ENCODE measurements at regions not wholly inside any gene's neighbourhood (a gene's known extent, or its start where the extent isn't known, plus 50 kb on each side); places are given as distances from the start of the nearest gene placed in this dataset.

DNA sequence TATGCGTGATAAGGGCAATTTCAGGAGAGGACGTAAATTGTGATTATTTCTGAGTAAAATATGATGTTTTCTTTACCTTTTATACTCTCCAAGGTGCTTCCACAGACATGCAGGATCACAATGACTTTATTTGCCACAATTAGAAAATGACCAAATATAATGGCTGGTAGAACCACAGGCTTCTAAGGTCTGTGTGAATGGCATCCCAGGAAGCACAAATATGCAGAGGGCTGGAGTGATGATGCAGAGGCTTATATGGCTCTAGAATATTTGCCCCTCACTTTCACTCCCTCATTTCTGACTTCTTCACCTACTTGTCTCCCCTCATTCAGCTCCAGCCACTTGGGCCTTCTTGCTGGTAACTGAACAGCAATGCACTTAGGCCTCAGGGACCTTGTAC, 502.1 kb upstream of the MAP3K7 start:
- Histone ChIP-seq H3K4me3 (no peak overlapping the region), H4K20me1 (no peaks in the 10 kb centered on the region), H3K4me1 (no peaks in the 10 kb centered on the region), H3K9ac (no peak overlapping the region), H3K27ac (no peak overlapping the region), H3K27me3 (no peaks in the 10 kb centered on the region), H3K9me3 (no peaks in the 10 kb centered on the region), H3K36me3 (no peaks in the 10 kb centered on the region), H3K4me2 (no peak overlapping the region)
- no peak for TF ChIP-seq Cebpa-rat (IDR thresholded peaks at IDR 0.05)

DNA sequence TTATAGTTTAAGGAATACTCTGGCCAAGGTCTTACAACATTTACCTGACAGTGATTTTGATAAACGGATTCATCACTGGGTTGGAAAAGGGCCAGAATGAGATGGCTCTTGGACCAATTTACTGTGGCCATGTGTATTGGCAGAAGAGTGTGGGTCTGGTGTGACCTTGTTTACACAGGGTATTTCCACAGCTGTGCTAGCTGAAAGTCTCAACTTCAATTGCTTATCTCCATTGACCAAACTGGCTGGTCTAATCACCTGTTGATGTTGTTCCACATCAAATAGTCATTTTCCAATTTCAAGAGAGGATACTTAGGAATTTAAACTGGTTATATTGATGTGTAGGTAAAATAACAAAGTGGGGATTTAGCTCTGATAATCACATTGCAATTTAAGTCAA, 501.6 kb upstream of the MAP3K7 start:
- Histone ChIP-seq H3K4me2 (no peak overlapping the region), H4K20me1 (no peaks in the 10 kb centered on the region), H3K9ac (no peak overlapping the region), H3K36me3 (no peaks in the 10 kb centered on the region), H3K27ac (no peak overlapping the region), H3K4me3 (no peak overlapping the region), H3K27me3 (no peaks in the 10 kb centered on the region), H3K4me1 (no peaks in the 10 kb centered on the region), H3K9me3 (no peaks in the 10 kb centered on the region)
- no peak for TF ChIP-seq Cebpa-rat (IDR thresholded peaks at IDR 0.05)

DNA sequence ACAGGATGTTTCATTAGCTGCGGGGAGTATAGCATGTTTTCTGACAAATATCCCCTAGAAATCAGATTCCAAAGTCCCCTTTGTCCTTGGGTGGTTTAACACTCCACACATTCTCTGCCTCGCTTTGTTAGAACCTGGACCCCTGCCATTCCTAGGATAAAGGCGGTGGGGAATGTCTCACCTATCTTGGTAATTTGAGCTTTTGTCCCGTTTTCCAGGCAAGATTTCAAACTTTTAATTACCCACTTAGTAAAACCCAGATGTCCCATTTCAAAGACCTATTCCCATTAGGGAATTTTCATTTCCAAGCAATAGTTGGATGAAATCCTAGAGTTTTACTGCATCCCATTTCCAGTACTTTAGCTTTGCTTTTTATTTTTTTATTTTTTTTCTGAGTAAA, 501.0 kb upstream of the MAP3K7 start:
- no peak overlapping the region for H3K27ac ChIP-seq
- H3K4me3 ChIP-seq = no peak overlapping the region
- no peaks in the 10 kb centered on the region for H3K4me1 ChIP-seq
- no peaks in the 10 kb centered on the region for H3K27me3 ChIP-seq
- no peak overlapping the region for H3K4me2 ChIP-seq
- H4K20me1 ChIP-seq = no peaks in the 10 kb centered on the region
- no peak overlapping the region for H3K9ac ChIP-seq
- TF ChIP-seq Cebpa-rat (IDR thresholded peaks at IDR 0.05) = no peak
- H3K9me3 ChIP-seq = no peaks in the 10 kb centered on the region
- H3K36me3 ChIP-seq = no peaks in the 10 kb centered on the region

DNA sequence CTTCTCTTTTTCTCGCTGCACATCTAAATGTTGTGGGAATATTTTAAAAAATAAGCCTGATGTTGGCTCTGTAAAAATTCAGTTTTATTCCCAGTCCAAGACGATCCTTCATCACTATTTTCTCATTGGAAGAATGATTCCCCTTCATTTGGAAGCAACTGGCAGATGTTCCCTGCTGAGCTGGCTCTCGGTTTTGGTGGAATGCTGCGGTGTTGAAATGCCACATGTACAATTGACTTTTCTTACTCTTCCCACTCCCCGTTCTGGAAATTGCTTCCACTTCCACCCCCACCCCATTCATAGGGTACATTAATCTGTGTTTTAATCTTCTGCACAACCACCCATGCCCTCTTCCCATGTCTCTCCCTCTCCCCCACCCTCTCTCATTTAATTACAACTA, 496.3 kb upstream of the MAP3K7 start:
- Histone ChIP-seq H3K9me3 (no peaks in the 10 kb centered on the region), H3K4me2 (no peak overlapping the region), H3K27ac (no peak overlapping the region), H3K27me3 (no peaks in the 10 kb centered on the region), H3K4me1 (no peaks in the 10 kb centered on the region), H4K20me1 (no peaks in the 10 kb centered on the region), H3K9ac (no peak overlapping the region), H3K4me3 (no peak overlapping the region), H3K36me3 (no peaks in the 10 kb centered on the region)
- TF ChIP-seq Cebpa-rat (IDR thresholded peaks at IDR 0.05) = no peak

DNA sequence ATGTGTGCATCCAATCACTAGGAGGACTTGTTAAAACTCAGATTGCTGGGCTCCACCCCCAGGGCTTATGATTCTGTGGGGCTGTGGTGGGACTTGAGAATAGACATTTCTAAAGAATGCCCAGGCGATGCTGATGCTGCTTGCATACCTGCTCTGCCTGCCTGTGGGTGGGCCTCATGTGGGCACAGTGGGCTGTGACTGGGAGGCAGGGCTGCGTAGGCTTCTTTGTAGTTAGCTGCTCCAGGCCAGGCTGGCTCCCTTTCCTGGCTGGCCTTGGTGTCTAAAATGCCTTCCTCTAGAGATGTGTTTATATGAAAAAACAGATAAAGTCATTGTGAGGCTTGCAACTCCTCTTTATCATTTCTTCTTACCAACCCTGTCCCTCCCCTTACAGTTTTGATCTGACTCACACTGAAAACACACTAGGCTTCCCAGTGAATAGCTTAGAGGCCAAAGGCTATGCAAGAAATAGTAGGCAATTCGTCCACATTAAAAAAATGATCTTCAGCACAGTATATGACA, 495.5 kb upstream of the MAP3K7 start:
- no peaks in the 10 kb centered on the region for H3K9me3 ChIP-seq
- H3K9ac ChIP-seq = no peak overlapping the region
- no peak overlapping the region for H3K27ac ChIP-seq
- H3K4me1 ChIP-seq = no peaks in the 10 kb centered on the region
- H3K36me3 ChIP-seq = no peaks in the 10 kb centered on the region
- no peak for TF ChIP-seq Cebpa-rat (IDR thresholded peaks at IDR 0.05)
- H4K20me1 ChIP-seq = no peaks in the 10 kb centered on the region
- no peak overlapping the region for H3K4me3 ChIP-seq
- H3K27me3 ChIP-seq = no peaks in the 10 kb centered on the region
- H3K4me2 ChIP-seq = no peak overlapping the region

DNA sequence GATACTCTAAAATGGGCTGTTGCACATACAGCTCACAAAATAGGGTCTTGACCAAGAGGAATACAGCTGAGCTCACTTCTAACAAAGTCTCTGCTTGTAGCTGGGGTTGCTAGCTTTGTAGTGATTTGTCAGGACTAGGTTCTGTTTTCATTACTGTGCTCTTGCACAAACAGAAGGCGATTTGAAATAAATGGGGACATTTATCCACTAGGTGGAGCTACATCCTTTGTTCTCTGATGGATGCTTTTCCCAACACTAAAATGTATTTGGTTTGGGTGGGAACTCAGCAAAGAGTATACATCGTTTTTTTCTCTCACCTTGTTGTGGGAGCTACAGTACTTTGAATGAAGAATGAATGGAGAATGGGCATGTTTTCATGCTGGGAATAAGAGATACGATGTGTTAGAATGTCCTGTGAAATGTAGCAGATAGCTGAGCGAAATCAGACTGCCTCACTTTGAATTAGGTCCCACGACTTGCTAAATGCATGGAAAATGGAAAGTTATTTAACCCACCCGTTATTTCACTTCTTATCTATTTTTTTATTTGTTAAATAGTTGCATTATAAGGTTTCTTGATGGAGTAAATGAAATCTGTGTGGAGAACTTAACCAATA, 494.7 kb upstream of the MAP3K7 start:
- H3K4me2 ChIP-seq = no peak overlapping the region
- no peaks in the 10 kb centered on the region for H3K4me1 ChIP-seq
- no peak overlapping the region for H3K27ac ChIP-seq
- H3K4me3 ChIP-seq = no peak overlapping the region
- no peak for TF ChIP-seq Cebpa-rat (IDR thresholded peaks at IDR 0.05)
- no peak overlapping the region for H3K9ac ChIP-seq
- no peaks in the 10 kb centered on the region for H3K27me3 ChIP-seq
- H4K20me1 ChIP-seq = no peaks in the 10 kb centered on the region
- no peaks in the 10 kb centered on the region for H3K36me3 ChIP-seq
- H3K9me3 ChIP-seq = no peaks in the 10 kb centered on the region

DNA sequence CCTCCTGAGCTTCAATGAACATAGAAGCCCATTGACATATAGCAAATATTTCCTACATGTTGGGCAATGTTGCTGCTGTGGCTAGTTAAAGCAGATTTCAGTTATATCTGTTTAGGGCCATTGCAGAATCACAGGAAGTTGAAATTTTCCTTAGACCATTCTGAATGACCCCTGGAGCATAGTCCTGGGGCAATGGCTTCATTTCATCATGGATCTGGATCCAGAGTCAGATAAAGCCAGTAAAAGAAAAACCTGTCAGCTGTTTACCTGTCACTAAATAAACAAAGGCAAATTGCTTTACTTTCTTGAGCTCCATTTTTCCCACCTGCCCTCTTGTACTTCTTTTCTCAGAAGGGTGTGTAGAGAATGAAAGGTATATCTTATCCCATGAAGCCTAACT, 494.0 kb upstream of the MAP3K7 start:
- no peaks in the 10 kb centered on the region for H3K4me1 ChIP-seq
- no peaks in the 10 kb centered on the region for H4K20me1 ChIP-seq
- H3K27ac ChIP-seq = no peak overlapping the region
- H3K36me3 ChIP-seq = no peaks in the 10 kb centered on the region
- no peak overlapping the region for H3K9ac ChIP-seq
- H3K9me3 ChIP-seq = no peaks in the 10 kb centered on the region
- no peak for TF ChIP-seq Cebpa-rat (IDR thresholded peaks at IDR 0.05)
- H3K4me3 ChIP-seq = no peak overlapping the region
- H3K4me2 ChIP-seq = no peak overlapping the region
- H3K27me3 ChIP-seq = no peaks in the 10 kb centered on the region

DNA sequence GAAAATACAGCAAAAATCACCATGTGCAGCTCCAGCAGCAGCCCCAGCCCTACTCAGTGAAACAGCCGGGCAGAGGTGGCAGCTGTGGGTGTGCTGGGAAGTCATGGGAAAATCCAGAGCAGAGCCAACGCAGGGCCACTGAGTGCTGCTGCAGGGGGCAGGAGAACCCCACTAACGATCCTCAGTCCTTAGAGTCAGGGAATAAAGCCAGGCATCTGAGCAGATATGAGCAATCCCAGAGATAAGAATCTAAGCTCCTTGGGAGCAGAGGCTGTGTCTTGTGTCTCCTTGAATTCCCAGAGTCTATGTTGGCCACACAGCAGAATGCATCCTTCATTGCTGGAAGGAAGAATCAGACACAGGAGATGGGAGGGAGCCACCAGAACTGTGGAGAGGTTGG, 493.1 kb upstream of the MAP3K7 start:
- Histone ChIP-seq H3K4me3 (no peak overlapping the region), H3K4me1 (no peaks in the 10 kb centered on the region), H3K4me2 (no peak overlapping the region), H3K27me3 (no peaks in the 10 kb centered on the region), H3K9me3 (no peaks in the 10 kb centered on the region), H3K9ac (no peak overlapping the region), H3K27ac (no peak overlapping the region), H4K20me1 (no peaks in the 10 kb centered on the region), H3K36me3 (no peaks in the 10 kb centered on the region)
- no peak for TF ChIP-seq Cebpa-rat (IDR thresholded peaks at IDR 0.05)

DNA sequence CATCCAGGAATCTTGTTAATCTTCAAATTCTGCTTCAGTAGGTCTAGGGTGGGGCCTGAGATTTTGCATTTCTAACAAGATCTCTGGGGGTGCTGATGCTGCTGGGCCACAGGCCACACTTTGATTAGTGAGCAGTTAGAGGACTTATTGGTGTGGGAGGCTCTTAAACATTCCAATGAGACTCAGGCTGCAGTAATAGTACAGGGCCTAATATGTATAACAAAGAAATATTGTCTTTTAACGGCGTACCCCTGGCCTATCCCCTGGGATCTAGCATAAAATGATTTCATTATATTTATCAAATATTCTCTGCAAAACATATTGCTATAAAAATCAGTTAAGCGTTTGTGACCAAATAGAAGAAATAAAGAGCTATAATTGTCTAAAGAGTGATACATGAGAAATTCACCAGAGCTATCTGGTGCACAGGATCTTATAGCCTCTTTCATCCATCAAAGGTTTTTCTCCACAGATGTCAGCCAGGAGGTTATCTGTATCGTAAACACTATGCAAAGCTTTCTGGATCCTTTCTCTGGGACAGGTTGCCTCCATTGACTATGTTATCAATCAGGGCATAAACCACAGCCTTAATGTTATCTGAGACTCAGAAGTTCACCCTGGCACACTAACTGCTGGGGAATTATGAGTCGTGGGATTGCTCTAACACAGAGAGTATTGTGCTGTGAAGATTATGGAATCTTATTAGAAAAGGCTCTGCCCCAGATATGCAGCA, 488.5 kb upstream of the MAP3K7 start:
- Histone ChIP-seq H4K20me1 (no peaks in the 10 kb centered on the region), H3K27me3 (no peaks in the 10 kb centered on the region), H3K9me3 (no peaks in the 10 kb centered on the region), H3K36me3 (no peaks in the 10 kb centered on the region), H3K4me3 (no peak overlapping the region), H3K4me2 (no peak overlapping the region), H3K4me1 (no peaks in the 10 kb centered on the region), H3K9ac (no peak overlapping the region), H3K27ac (no peak overlapping the region)
- no peak for TF ChIP-seq Cebpa-rat (IDR thresholded peaks at IDR 0.05)

DNA sequence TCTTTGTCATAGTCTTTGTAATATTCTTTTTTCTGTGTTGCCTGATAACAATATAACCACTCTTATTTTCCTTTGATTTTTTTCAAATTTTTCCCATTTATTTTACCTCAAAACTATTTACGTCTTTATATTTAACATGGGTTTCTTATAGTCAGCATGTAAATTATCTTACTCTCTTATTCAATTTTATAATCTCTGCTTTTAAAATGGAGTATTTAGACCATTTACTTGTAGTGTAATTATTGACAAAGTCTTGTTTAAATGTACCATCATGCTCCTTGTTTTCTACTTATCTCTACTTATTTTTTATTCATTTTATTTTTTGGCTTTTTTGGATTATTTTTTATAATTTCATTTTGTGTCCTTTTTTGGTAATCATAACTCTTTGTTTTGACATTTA, 476.5 kb upstream of the MAP3K7 start:
- Histone ChIP-seq H3K4me2 (no peak overlapping the region), H3K4me3 (no peak overlapping the region), H3K27ac (no peak overlapping the region), H3K4me1 (no peaks in the 10 kb centered on the region), H3K27me3 (no peaks in the 10 kb centered on the region), H3K9me3 (no peaks in the 10 kb centered on the region), H3K36me3 (no peaks in the 10 kb centered on the region), H4K20me1 (no peaks in the 10 kb centered on the region), H3K9ac (no peak overlapping the region)
- no peak for TF ChIP-seq Cebpa-rat (IDR thresholded peaks at IDR 0.05)

Data from BLaER1 (cell line).